Parathyroid adenoma (tissue), 2 donors: ENCODE measurements at regions not wholly inside any gene's neighbourhood (a gene's known extent, or its start where the extent isn't known, plus 50 kb on each side); places are given as distances from the start of the nearest gene placed in this dataset.

ENCODE experiments used
- H2AFZ ChIP-seq: fragments of 300-600 bp; sonication (generic); one replicate; pipeline ENCODE4 v1.7.0; 2017; ENCODE audit warnings: antibody characterized with exemption, mild to moderate bottlenecking
- H3K27ac ChIP-seq: fragments of 300-600 bp; sonication (generic); one replicate; pipeline ENCODE4 v1.7.0; 2017
- H3K27me3 ChIP-seq: fragments of 300-600 bp; sonication (generic); one replicate; pipeline ENCODE4 v1.7.0; 2017; ENCODE audit warnings: low read length; ENCODE audit not compliant: control insufficient read depth, insufficient read depth
- H3K36me3 ChIP-seq: fragments of 300-600 bp; sonication (generic); one replicate; pipeline ENCODE4 v1.7.0; 2017; ENCODE audit warnings: low read length; ENCODE audit not compliant: control insufficient read depth, insufficient read depth
- H3K4me1 ChIP-seq: fragments of 300-600 bp; sonication (generic); one replicate; pipeline ENCODE4 v1.7.0; 2017; ENCODE audit warnings: control low read depth
- H3K4me2 ChIP-seq: fragments of 300-600 bp; sonication (generic); one replicate; pipeline ENCODE4 v1.7.0; 2017; ENCODE audit warnings: low read length
- H3K4me3 ChIP-seq: fragments of 300-600 bp; sonication (generic); one replicate; pipeline ENCODE4 v1.7.0; 2017; ENCODE audit warnings: low read depth, low read length
- H3K79me2 ChIP-seq: fragments of 300-600 bp; sonication (generic); one replicate; pipeline ENCODE4 v1.7.0; 2017; ENCODE audit warnings: control low read depth
- H3K9ac ChIP-seq: fragments of 300-600 bp; sonication (generic); one replicate; pipeline ENCODE4 v1.7.0; 2017; ENCODE audit warnings: mild to moderate bottlenecking
- H3K9me3 ChIP-seq: fragments of 300-600 bp; sonication (generic); one replicate; pipeline ENCODE4 v1.7.0; 2017; ENCODE audit warnings: low read length; ENCODE audit not compliant: control insufficient read depth
- CTCF ChIP-seq: fragments of 300-600 bp; sonication (generic); IDR thresholded peaks from one replicate; pipeline ENCODE4 v1.7.0; 2017; ENCODE audit warnings: antibody characterized with exemption, mild to moderate bottlenecking
- donor health status: primary hyperparathyroidism.

- Histone ChIP-seq H3K9ac (no peak overlapping the region), H2AFZ (no peak overlapping the region), H3K4me2 (no peak overlapping the region), H3K27ac (no peak overlapping the region), H3K4me3 (no peak overlapping the region), H3K36me3 (no peaks in the 10 kb centered on the region), H3K79me2 (no peaks in the 10 kb centered on the region), H3K27me3 (no peaks in the 10 kb centered on the region), H3K4me1 (no peaks in the 10 kb centered on the region), H3K9me3 (no peaks in the 10 kb centered on the region)
- TF ChIP-seq CTCF = no peak
Measured at GRCh38 chr10:108141064-108141463, 976.6 kb upstream of the SORCS1 start.

- H3K9me3 ChIP-seq = no peaks in the 10 kb centered on the region
- no peak overlapping the region for H3K9ac ChIP-seq
- H3K27me3 ChIP-seq = no peaks in the 10 kb centered on the region
- H3K27ac ChIP-seq = no peak overlapping the region
- TF ChIP-seq CTCF = no peak
- H3K36me3 ChIP-seq = no peaks in the 10 kb centered on the region
- no peaks in the 10 kb centered on the region for H3K4me1 ChIP-seq
- no peak overlapping the region for H3K4me3 ChIP-seq
- H3K4me2 ChIP-seq = no peak overlapping the region
- no peak overlapping the region for H2AFZ ChIP-seq
- H3K79me2 ChIP-seq = no peaks in the 10 kb centered on the region
Measured at GRCh38 chr10:108132303-108132702, 967.8 kb upstream of the SORCS1 start.

GRCh38 chr10:108130575-108130974 is 966.1 kb upstream of the SORCS1 start:
- no peaks in the 10 kb centered on the region for H3K36me3 ChIP-seq
- no peaks in the 10 kb centered on the region for H3K27me3 ChIP-seq
- no peaks in the 10 kb centered on the region for H3K4me1 ChIP-seq
- no peaks in the 10 kb centered on the region for H3K9me3 ChIP-seq
- H3K27ac ChIP-seq = no peak overlapping the region
- H3K79me2 ChIP-seq = no peaks in the 10 kb centered on the region
- no peak overlapping the region for H3K9ac ChIP-seq
- H3K4me3 ChIP-seq = no peak overlapping the region
- H3K4me2 ChIP-seq = no peak overlapping the region
- H2AFZ ChIP-seq = no peak overlapping the region
- no peak for TF ChIP-seq CTCF

GRCh38 chr10:108112218-108112617 is 947.7 kb upstream of the SORCS1 start:
- H3K4me2 ChIP-seq = no peak overlapping the region
- H3K4me3 ChIP-seq = no peak overlapping the region
- TF ChIP-seq CTCF = no peak
- H2AFZ ChIP-seq = no peak overlapping the region
- no peaks in the 10 kb centered on the region for H3K4me1 ChIP-seq
- no peaks in the 10 kb centered on the region for H3K9me3 ChIP-seq
- no peaks in the 10 kb centered on the region for H3K79me2 ChIP-seq
- no peaks in the 10 kb centered on the region for H3K36me3 ChIP-seq
- H3K9ac ChIP-seq = no peak overlapping the region
- H3K27me3 ChIP-seq = peaks cover 7% of the 10 kb centered on the region
- H3K27ac ChIP-seq = no peak overlapping the region

- H3K27me3 ChIP-seq = peaks cover 4% of the 10 kb centered on the region
- H3K27ac ChIP-seq = no peak overlapping the region
- no peaks in the 10 kb centered on the region for H3K4me1 ChIP-seq
- no peaks in the 10 kb centered on the region for H3K9me3 ChIP-seq
- H3K4me3 ChIP-seq = no peak overlapping the region
- no peak overlapping the region for H3K4me2 ChIP-seq
- no peak overlapping the region for H2AFZ ChIP-seq
- H3K79me2 ChIP-seq = no peaks in the 10 kb centered on the region
- no peaks in the 10 kb centered on the region for H3K36me3 ChIP-seq
- H3K9ac ChIP-seq = no peak overlapping the region
- TF ChIP-seq CTCF = no peak
Measured at GRCh38 chr10:108104551-108105156, 940.1 kb upstream of the SORCS1 start.
